Panc1 (cell line): ENCODE measurements at regions not wholly inside any gene's neighbourhood (a gene's known extent, or its start where the extent isn't known, plus 50 kb on each side); places are given as distances from the start of the nearest gene placed in this dataset.

ENCODE experiments used
- ATAC-seq: fragments of 200-7000 bp; cut with Tn5 transposase; 2 replicates; pipeline ENCODE4 v1.9.1; 2020; ENCODE audit warnings: mild to moderate bottlenecking, moderate library complexity
- BruUV-seq: library from RNA; stranded (reverse); fragments of 400-500 nt; replicated peaks from 2 replicates; lab custom pipeline; 2021; lab: Mats Ljungman, UMichigan
- CTCF ChIA-PET: fragments of 300-600 bp; sonication (Branson Sonifier 250); formaldehyde crosslinking; loops from one replicate; lab custom pipeline; 2022; ENCODE audit warnings: antibody characterized with exemption; lab: Charles Lee
- POLR2A ChIA-PET: fragments of 300-600 bp; sonication (Branson Sonifier 250); formaldehyde crosslinking; loops from one replicate; lab custom pipeline; 2022; ENCODE audit warnings: antibody characterized with exemption; lab: Charles Lee
- DNase-seq: peaks from one replicate; pipeline ENCODE4 v3.0.0-alpha.2; 2010; ENCODE audit warnings: low read depth, low spot score
- H3K27ac ChIP-seq: 2 replicates; pipeline ENCODE4 v1.5.1; 2011; ENCODE audit warnings: mild to moderate bottlenecking, low read length, inconsistent platforms
- H3K27me3 ChIP-seq: fragments of 200-500 bp; sonication (Bioruptor generic); 2 replicates; pipeline ENCODE4 v1.6.0; 2014; ENCODE audit warnings: low read length, inconsistent platforms; ENCODE audit not compliant: control insufficient read depth, insufficient read depth
- H3K36me3 ChIP-seq: fragments of 200-500 bp; sonication (Bioruptor generic); 2 replicates; pipeline ENCODE4 v1.5.1; 2014; ENCODE audit warnings: inconsistent platforms, mild to moderate bottlenecking, low read length, moderate library complexity; ENCODE audit not compliant: control insufficient read depth, insufficient read depth
- H3K4me1 ChIP-seq: 2 replicates; pipeline ENCODE4 v1.5.1; 2011; ENCODE audit warnings: inconsistent platforms, mild to moderate bottlenecking, low read length, moderate library complexity; ENCODE audit not compliant: control insufficient read depth, insufficient read depth
- H3K4me3 ChIP-seq, 2 experiments: 2 replicates each; pipeline ENCODE4 v1.5.1; 2011 to 2012; ENCODE audit warnings: low read depth in 2 of 2, low read length in 2 of 2, mild to moderate bottlenecking in 2 of 2, inconsistent platforms in 1 of 2, moderate library complexity in 1 of 2
- H3K9me3 ChIP-seq: fragments of 200-500 bp; sonication (Bioruptor generic); 2 replicates; pipeline ENCODE4 v1.5.1; 2014; ENCODE audit warnings: low read depth, mild to moderate bottlenecking, inconsistent platforms, low read length, moderate library complexity; ENCODE audit not compliant: control insufficient read depth, insufficient read depth
- POLR2AphosphoS5 ChIP-seq: IDR thresholded peaks from 2 replicates; pipeline ENCODE4 v1.6.1; 2012; ENCODE audit warnings: mild to moderate bottlenecking, low read depth, low read length, moderate library complexity
- REST ChIP-seq, 2 experiments: IDR thresholded peaks; 2 replicates each; pipeline ENCODE4 v1.6.1; 2011 to 2012; ENCODE audit warnings: low read depth in 2 of 2, control low read depth in 1 of 2, low read length in 1 of 2, mild to moderate bottlenecking in 1 of 2, moderate library complexity in 1 of 2; ENCODE audit not compliant: insufficient read depth in 1 of 2
- SIN3A ChIP-seq: IDR thresholded peaks from 2 replicates; pipeline ENCODE4 v1.6.1; 2012; ENCODE audit warnings: low read depth, mild to moderate bottlenecking, low read length, moderate library complexity, borderline replicate concordance; ENCODE audit not compliant: insufficient read depth
- TCF7L2 ChIP-seq: IDR thresholded peaks from 2 replicates; pipeline ENCODE4 v1.6.1; 2011; ENCODE audit warnings: mild to moderate bottlenecking, low read depth, low read length, inconsistent platforms
- in situ Hi-C: cut with HindIII; loops from 2 replicates; pipeline ENCODE4 v1.10.0; 2016; ENCODE audit warnings: low sequenced_read_pairs, low pct_unique_long_range_greater_than_20kb
- intact Hi-C: fragments of 100-400 bp; cut with micrococcal nuclease; formaldehyde crosslinking; loops from one replicate; pipeline ENCODE4 v1.10.0; 2022; ENCODE audit not compliant: unreplicated experiment
- TF ChIP-seq, protein P1 (sequence below): fragments of 450-650 bp; IDR thresholded peaks from 2 replicates; pipeline ENCODE4 v1.5.1; 2017; ENCODE audit warnings: mild to moderate bottlenecking

GRCh38 chr10:58967551-58968388 is 208.7 kb upstream of the PHYHIPL start:
- ATAC-seq (peak; percentile 78), DNase-seq (no peak)
- H3K9me3 ChIP-seq, result no peaks in the 10 kb centered on the region
- intact Hi-C loops, result no loop called here
- no peaks in the 10 kb centered on the region for H3K36me3 ChIP-seq
- ChIA-PET POLR2A (no interaction called here), CTCF (no interaction called here)
- no TSS peak for BruUV-seq
- in situ Hi-C loops, result no loop called here
- no peaks in the 10 kb centered on the region for H3K4me1 ChIP-seq
- H3K4me3 ChIP-seq, result no peak overlapping the region
- no peaks in the 10 kb centered on the region for H3K27me3 ChIP-seq
- no peak overlapping the region for H3K27ac ChIP-seq
- TF ChIP-seq POLR2AphosphoS5, result no peak

DNA sequence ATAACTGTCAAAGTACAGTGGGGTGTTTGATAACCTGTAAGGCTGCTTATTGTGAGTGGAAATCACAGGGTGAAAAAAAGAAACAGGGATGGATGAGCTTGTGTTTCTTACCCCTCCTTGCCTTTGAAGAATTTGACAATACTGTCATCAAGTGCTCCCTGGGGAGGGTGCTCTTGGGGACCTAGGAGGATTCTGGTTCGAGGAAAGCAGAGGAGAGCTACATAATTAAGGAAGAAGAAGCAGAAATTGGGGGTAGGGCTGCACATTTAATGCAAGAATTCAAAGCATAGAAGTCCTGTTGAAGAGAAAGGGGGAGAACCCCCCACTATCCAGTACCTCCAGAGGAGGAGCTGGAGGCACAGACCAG is 208.1 kb upstream of the PHYHIPL start:
- POLR2A ChIA-PET, result no interaction called here
- CTCF ChIA-PET, result no interaction called here
- ATAC-seq, result no peak

More for the DNA sequence above, 208.1 kb upstream of the PHYHIPL start:
- H3K27ac ChIP-seq, result no peak overlapping the region
- in situ Hi-C loops (no loop called here), intact Hi-C loops (no loop called here)
- no peaks in the 10 kb centered on the region for H3K27me3 ChIP-seq
- TF ChIP-seq REST (IDR thresholded peaks at IDR 0.05; ENCODE audit: insufficient read depth in 1 of 2, low read depth in 2 of 2, low read length in 1 of 2), result no peak
- TF ChIP-seq POLR2AphosphoS5, result no peak
- TF ChIP-seq SIN3A, result no peak
- TF ChIP-seq, protein P1, sequence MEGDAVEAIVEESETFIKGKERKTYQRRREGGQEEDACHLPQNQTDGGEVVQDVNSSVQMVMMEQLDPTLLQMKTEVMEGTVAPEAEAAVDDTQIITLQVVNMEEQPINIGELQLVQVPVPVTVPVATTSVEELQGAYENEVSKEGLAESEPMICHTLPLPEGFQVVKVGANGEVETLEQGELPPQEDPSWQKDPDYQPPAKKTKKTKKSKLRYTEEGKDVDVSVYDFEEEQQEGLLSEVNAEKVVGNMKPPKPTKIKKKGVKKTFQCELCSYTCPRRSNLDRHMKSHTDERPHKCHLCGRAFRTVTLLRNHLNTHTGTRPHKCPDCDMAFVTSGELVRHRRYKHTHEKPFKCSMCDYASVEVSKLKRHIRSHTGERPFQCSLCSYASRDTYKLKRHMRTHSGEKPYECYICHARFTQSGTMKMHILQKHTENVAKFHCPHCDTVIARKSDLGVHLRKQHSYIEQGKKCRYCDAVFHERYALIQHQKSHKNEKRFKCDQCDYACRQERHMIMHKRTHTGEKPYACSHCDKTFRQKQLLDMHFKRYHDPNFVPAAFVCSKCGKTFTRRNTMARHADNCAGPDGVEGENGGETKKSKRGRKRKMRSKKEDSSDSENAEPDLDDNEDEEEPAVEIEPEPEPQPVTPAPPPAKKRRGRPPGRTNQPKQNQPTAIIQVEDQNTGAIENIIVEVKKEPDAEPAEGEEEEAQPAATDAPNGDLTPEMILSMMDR, result no peak
- no peak for TF ChIP-seq TCF7L2
- no peak overlapping the region for H3K4me3 ChIP-seq
- no peak for DNase-seq
- no peaks in the 10 kb centered on the region for H3K36me3 ChIP-seq
- no peaks in the 10 kb centered on the region for H3K9me3 ChIP-seq
- BruUV-seq, result no TSS peak
- no peaks in the 10 kb centered on the region for H3K4me1 ChIP-seq
